Activated naive CD8-positive, alpha-beta T cell (primary cell): ENCODE measurements at regions not wholly inside any gene's neighbourhood (a gene's known extent, or its start where the extent isn't known, plus 50 kb on each side); places are given as distances from the start of the nearest gene placed in this dataset.

Source experiments
- H3K27ac Mint-ChIP-seq: one replicate; pipeline ENCODE4 v1.8.0; 2021; ENCODE audit warnings: mixed read lengths
- H3K27me3 Mint-ChIP-seq: one replicate; pipeline ENCODE4 v1.8.0; 2021; ENCODE audit warnings: mixed read lengths
- H3K36me3 Mint-ChIP-seq: one replicate; pipeline ENCODE4 v1.8.0; 2021; ENCODE audit warnings: mixed read lengths
- H3K4me1 Mint-ChIP-seq: one replicate; pipeline ENCODE4 v1.8.0; 2021; ENCODE audit warnings: low read depth, mixed read lengths
- H3K4me3 Mint-ChIP-seq: one replicate; pipeline ENCODE4 v1.8.0; 2021; ENCODE audit warnings: mild to moderate bottlenecking, mixed read lengths
- H3K9me3 Mint-ChIP-seq: one replicate; pipeline ENCODE4 v1.8.0; 2021; ENCODE audit warnings: low read depth, mixed read lengths

DNA sequence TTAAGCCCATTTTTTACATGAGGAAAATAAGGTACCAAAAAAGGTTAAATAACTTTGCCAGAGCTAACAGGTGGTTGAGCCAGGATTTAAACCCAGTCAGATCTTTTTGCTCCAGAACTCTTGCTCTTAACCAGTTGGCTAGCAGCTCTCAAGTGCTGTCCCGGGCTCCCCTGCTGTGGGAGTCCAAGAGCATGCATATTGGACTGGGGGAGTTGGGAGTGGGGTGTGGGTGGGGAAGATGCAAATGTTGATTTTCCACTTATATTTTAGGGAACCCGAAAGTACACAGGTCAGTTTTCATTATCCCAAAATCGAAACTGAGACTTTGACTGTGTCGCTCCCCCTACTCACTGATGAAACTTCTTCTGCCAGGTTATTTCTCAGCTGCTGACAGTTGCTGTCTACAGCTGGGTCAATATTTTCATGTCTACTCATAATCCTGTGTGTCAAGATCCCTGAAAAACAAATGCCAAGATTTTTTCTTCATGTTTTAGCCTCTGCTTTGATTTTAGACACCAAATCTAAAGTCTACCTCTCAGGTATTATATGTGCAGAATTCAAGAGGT, 172.3 kb upstream of the TMPO start:
- Mint-ChIP-seq H3K27ac (no peak overlapping the region), H3K27me3 (peaks cover 6% of the 10 kb centered on the region), H3K4me3 (no peak overlapping the region), H3K4me1 (no peaks in the 10 kb centered on the region), H3K9me3 (no peaks in the 10 kb centered on the region), H3K36me3 (no peaks in the 10 kb centered on the region)

DNA sequence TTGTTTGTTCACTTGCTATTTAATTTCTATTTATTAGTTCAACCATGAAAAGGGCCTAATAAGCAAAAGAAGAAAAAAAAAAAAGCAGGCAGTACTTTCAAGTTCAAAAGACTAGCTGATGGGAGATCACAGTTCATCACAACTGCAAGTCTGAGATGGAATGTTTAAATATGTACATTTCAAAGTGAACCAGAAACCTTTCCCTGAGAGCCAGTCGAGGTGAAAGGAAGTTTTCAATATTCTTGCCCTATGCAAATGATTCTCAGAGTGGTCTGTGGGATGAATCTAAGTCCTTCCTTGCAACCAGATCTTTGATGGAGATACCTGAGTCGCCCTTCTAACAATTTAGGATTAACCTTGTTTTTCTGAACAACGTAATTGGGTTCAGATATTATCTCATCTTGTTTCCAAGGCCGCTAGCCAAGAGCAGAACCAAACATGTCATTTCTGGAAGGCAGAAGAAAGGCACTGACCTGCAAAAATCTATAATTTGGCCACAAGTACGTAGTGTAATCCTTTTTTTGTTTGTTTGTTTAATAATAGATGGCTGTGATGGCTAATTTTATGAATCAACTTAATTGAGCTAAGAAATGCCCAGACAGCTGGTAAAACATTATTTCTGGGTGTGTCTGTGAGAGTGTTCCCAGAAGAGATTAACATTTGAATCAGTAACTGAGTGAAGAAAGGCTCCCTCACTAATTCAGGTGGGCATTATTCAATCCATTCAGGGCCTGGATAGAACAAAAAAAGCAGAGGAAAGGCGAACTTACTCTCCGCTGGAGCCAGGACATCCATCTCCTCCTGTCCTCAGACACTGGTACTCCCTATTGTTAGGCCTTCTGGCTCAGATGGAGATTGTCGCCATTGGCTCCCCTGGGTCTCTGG, 171.1 kb upstream of the TMPO start:
- Mint-ChIP-seq H3K27ac (no peak overlapping the region), H3K4me3 (no peak overlapping the region), H3K36me3 (no peaks in the 10 kb centered on the region), H3K27me3 (peaks cover 6% of the 10 kb centered on the region), H3K9me3 (no peaks in the 10 kb centered on the region), H3K4me1 (no peaks in the 10 kb centered on the region)

DNA sequence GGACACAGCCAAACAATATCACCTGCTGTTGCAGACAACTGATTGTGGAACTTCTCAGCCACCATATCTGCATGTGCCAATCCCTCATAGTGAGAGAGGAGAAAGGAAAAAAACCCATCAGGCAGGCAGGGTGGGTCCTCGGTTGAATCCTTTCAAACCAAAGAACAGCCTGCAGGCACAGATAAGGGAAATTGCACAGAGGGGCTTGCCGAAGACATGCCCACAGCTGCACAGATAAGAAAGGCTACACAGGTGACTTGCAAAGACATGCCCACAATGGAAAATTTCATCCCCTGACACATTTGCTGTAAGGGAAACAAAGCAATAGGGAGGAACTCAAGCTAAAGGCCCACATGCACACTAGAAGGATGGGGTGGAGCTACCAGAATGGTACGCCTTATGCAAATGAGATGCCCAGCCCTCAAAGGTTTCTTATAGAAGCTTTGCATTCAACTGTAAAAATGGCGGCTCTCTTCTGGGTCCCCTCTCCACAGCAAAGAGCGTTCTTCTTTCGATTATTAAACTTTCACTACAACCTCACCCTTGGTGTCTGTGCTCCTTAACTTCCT, 170.0 kb upstream of the TMPO start:
- no peak overlapping the region for H3K4me3 Mint-ChIP-seq
- H3K9me3 Mint-ChIP-seq, result no peaks in the 10 kb centered on the region
- no peaks in the 10 kb centered on the region for H3K36me3 Mint-ChIP-seq

DNA sequence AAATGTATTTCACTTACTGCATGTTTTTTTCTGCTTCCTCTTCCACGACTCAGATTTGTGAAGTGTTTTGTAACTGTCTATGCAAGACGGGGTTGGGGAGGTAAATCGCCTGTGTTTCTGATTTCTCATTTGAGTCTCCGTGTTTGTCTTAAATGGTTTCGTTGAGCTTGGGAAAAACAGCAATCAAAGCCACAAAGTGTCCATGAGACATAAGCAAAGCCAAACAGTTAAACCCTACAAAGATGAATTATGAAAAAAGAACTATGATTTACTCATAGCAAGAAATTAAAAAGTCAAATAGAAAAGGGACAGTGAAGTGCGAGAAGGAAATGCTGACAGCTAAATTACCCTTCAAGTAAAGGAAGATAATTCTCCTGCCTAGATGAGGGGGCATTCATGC, 164.3 kb upstream of the TMPO start:
- no peaks in the 10 kb centered on the region for H3K36me3 Mint-ChIP-seq
- no peaks in the 10 kb centered on the region for H3K9me3 Mint-ChIP-seq
- H3K4me1 Mint-ChIP-seq, result no peaks in the 10 kb centered on the region
- no peak overlapping the region for H3K4me3 Mint-ChIP-seq
- H3K27ac Mint-ChIP-seq, result no peak overlapping the region
- H3K27me3 Mint-ChIP-seq, result peaks cover 4% of the 10 kb centered on the region

More for the DNA sequence above, 170.0 kb upstream of the TMPO start:
- H3K27me3 Mint-ChIP-seq, result peaks cover 6% of the 10 kb centered on the region
- no peak overlapping the region for H3K27ac Mint-ChIP-seq
- no peaks in the 10 kb centered on the region for H3K4me1 Mint-ChIP-seq

DNA sequence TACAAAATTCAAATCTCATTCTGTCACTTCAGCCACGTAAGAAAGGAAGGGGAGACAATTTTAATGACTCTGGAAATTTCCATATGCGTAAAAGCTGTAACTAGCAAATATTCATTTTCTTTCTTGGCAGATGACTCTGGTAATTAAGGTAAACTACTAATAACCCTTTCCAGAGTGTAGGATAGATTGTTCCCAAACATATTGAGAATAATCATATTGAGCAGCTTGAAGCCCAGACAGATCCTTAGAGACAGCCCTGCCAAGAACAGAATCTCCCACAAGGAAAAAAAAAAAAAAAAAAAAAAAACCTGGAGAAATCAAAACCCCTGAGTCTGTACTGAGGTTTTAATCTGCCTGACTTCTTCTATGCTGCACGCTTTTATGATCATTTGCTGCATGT, 163.6 kb upstream of the TMPO start:
- H3K4me3 Mint-ChIP-seq, result no peak overlapping the region
- H3K4me1 Mint-ChIP-seq, result no peaks in the 10 kb centered on the region
- H3K9me3 Mint-ChIP-seq, result no peaks in the 10 kb centered on the region
- H3K27ac Mint-ChIP-seq, result no peak overlapping the region
- peaks cover 4% of the 10 kb centered on the region for H3K27me3 Mint-ChIP-seq
- no peaks in the 10 kb centered on the region for H3K36me3 Mint-ChIP-seq

DNA sequence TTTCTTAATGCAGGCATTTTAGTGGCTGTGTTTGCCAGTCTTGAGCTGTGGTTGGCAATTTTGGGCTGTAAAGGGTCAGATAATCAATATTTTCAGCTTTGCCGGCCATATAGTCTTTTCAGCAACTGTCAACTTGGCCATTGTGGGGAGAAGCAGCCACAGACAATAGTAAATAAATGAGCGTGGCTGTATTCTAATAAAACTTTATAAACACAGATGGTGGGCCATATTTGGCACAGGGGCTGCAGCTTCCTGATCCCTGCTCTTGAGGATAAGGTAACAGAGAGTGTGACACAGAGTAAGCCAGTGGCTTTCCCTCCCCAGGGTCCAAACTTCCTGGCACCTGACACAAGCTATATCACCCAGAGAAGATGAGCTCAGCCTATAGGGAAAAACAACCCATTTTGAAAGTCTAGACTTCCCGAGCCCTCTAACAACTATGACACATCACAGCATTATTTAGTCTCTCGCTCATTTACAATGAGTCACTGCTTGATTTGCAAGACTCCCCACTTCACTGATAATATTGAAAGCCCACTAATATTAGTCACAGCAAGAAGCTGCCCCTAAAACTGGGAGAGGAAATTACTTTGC, 163.1 kb upstream of the TMPO start:
- H3K36me3 Mint-ChIP-seq, result no peaks in the 10 kb centered on the region
- no peaks in the 10 kb centered on the region for H3K9me3 Mint-ChIP-seq
- no peak overlapping the region for H3K27ac Mint-ChIP-seq
- peaks cover 4% of the 10 kb centered on the region for H3K27me3 Mint-ChIP-seq
- no peak overlapping the region for H3K4me3 Mint-ChIP-seq
- no peaks in the 10 kb centered on the region for H3K4me1 Mint-ChIP-seq

DNA sequence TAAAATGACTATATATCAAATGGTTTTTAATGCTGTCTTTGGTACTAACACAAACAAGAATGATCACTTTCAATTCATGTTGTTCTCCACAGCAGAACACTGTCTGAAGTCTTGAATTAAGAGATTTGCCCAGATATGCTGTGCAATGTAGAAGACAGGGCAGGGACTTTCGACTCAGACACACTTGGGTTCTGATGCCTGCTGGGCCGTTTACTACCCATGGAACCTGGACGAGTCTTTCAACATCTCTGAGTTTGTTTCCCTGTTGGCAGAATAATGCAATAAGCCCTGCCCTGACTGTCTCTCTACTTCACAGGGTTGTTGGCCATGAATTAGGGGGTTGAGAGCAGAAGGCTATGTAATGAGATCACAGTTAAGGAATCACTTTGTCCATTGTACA, 162.6 kb upstream of the TMPO start:
- Mint-ChIP-seq H3K9me3 (no peaks in the 10 kb centered on the region), H3K4me1 (no peaks in the 10 kb centered on the region), H3K27ac (no peak overlapping the region), H3K4me3 (no peak overlapping the region), H3K36me3 (no peaks in the 10 kb centered on the region), H3K27me3 (peaks cover 4% of the 10 kb centered on the region)

DNA sequence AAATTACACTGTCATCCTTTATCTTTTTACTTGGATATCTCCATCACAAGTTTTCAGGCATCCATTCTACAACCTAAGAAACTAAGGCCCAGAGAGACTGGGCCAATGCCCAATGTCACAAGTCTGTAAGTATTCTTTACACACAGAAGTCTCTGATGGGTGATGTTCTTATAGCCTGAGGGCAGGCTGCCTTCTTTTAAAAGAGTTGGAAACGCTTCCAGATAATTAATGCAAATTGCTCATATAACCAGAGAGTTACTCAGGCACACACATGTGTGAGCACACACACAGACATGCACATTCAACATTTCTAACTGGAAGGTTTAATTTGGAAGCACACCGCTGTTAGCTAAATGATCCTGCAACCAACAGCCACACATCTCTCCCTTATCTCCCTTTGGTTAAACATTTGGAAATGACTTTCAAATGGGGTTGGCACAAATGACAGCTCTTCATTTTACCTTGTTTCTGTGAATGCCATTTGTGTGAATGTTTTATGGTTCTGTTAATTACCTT, 160.8 kb upstream of the TMPO start:
- Mint-ChIP-seq H3K36me3 (no peaks in the 10 kb centered on the region), H3K27ac (no peak overlapping the region), H3K27me3 (peaks cover 9% of the 10 kb centered on the region), H3K9me3 (no peaks in the 10 kb centered on the region), H3K4me3 (no peak overlapping the region), H3K4me1 (no peaks in the 10 kb centered on the region)

DNA sequence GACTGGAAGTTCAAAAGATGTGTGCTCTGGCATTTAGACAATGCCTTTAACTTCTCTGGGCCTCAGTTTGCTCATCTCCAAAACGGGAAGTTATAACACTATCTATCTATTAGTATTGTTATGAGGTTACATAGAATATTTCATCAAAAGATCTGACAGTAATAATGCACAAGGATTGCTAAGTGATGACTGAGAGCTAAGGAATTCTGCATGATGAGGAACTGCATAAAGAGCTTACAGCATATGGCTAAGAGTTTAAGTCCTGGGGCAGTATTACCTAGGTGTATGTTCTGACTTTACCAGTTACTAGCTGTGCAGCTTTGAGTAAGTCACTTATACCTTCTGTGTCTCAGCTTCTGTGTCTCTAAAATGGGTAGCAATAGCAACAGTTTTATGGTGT, 160.1 kb upstream of the TMPO start:
- Mint-ChIP-seq H3K36me3 (no peaks in the 10 kb centered on the region), H3K27me3 (peaks cover 9% of the 10 kb centered on the region), H3K4me1 (no peaks in the 10 kb centered on the region), H3K4me3 (no peak overlapping the region), H3K27ac (no peak overlapping the region), H3K9me3 (no peaks in the 10 kb centered on the region)

DNA sequence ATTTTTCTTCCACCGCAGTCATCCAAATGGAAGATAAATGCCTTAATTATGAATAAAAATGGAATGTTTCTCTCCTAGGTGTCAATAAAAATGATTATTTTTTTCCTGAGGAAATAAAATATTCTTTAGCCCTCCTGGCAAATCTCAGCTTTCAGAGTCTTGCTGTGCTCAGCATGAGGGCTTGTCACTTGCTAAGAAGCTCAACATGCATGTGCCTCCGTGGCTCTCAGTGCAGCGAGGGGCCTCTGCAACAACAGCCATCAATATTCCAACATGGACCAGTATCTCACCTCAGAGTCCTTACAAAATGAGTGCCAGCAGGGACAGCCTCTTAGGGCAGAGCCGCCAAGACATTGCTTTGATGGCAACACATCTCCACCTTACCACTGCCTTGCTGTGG, 159.5 kb upstream of the TMPO start:
- H3K36me3 Mint-ChIP-seq, result no peaks in the 10 kb centered on the region
- peaks cover 9% of the 10 kb centered on the region for H3K27me3 Mint-ChIP-seq
- H3K4me3 Mint-ChIP-seq, result no peak overlapping the region
- no peaks in the 10 kb centered on the region for H3K9me3 Mint-ChIP-seq
- H3K4me1 Mint-ChIP-seq, result no peaks in the 10 kb centered on the region
- H3K27ac Mint-ChIP-seq, result no peak overlapping the region

DNA sequence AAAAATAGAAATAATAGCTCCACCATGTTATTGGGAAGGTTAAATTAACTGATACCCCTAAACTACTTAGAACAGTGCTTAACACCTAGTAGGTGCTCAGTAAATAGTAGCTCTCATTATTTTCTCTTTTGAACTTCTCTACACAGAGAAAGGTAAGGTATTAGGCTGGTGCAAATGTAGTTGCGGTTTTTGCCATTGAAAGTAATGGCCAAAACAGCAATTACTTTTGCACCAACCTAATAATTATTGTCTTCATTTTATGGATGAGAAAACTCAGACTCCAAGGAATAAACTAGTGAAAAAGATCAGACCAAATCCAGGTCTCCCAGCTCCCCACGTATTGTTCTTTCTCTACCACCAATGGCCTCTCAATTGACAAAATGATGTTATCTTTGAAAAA, 157.2 kb upstream of the TMPO start:
- peaks cover 11% of the 10 kb centered on the region for H3K27me3 Mint-ChIP-seq
- no peak overlapping the region for H3K4me3 Mint-ChIP-seq
- H3K27ac Mint-ChIP-seq, result no peak overlapping the region
- no peaks in the 10 kb centered on the region for H3K4me1 Mint-ChIP-seq
- no peaks in the 10 kb centered on the region for H3K36me3 Mint-ChIP-seq
- no peaks in the 10 kb centered on the region for H3K9me3 Mint-ChIP-seq

DNA sequence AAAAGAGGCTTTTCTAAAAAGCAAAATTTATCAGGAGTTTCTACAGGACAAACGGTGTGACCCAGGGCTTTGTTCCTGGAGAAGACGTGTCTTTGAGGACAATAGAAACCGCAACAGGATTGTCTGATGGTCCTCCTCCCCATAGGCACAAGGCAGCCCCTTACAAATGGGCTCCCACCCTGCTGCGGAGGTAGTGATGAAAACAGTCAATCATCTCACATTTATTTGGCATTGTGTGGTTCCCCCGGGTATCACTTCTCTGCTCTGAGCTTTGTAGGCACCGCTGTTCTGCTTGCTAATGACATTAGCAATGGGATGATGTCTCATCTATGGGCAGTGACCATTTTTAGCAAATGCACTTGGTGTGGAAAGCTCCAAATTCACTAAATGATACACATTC, 155.5 kb upstream of the TMPO start:
- H3K4me3 Mint-ChIP-seq, result no peak overlapping the region
- no peak overlapping the region for H3K27ac Mint-ChIP-seq
- H3K4me1 Mint-ChIP-seq, result no peaks in the 10 kb centered on the region
- no peaks in the 10 kb centered on the region for H3K9me3 Mint-ChIP-seq
- H3K36me3 Mint-ChIP-seq, result no peaks in the 10 kb centered on the region
- peaks cover 16% of the 10 kb centered on the region for H3K27me3 Mint-ChIP-seq

DNA sequence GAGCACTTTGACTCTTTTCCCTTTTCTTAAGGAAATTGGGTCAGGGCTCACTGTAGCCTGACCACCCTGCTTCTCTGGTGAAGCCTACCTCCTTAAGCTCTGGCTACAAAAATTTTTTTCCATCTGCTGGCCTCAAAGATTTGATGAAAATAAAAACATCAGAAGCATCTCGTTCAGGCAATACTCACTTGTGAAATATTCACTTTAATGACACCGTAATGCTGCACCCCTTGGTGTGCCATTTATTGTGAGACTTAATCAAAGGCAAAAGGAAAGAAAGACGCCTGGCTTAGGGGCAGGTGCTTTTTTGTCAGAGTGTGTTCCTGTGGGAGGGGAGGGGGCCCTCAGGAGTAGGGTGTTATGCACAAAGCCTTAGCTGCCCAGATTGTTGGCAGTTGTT, 155.0 kb upstream of the TMPO start:
- H3K4me3 Mint-ChIP-seq, result no peak overlapping the region
- no peaks in the 10 kb centered on the region for H3K36me3 Mint-ChIP-seq
- no peaks in the 10 kb centered on the region for H3K4me1 Mint-ChIP-seq
- H3K27me3 Mint-ChIP-seq, result peaks cover 16% of the 10 kb centered on the region
- no peaks in the 10 kb centered on the region for H3K9me3 Mint-ChIP-seq
- no peak overlapping the region for H3K27ac Mint-ChIP-seq

DNA sequence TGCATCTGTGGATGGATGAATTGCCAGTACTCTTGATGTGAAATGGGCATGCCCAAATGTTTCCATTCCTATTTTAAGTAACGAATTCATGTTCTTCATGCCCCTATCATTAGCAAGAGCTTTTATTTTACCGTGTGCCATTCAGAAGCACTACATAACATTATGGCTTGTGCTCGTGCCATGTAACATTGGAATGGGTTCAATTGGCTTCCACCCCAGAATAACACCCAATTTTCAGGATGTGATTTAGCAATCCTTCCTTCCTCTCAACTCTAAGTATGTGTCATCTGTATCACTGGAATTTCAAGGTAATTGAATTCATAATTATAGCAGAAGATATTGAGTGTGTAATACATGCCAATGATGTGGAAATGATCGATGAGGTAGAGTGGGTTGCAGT, 145.8 kb upstream of the TMPO start:
- Mint-ChIP-seq H3K4me1 (peaks cover 13% of the 10 kb centered on the region), H3K9me3 (no peaks in the 10 kb centered on the region), H3K27ac (no peak overlapping the region), H3K27me3 (peaks cover 29% of the 10 kb centered on the region), H3K4me3 (no peak overlapping the region), H3K36me3 (peaks cover 3% of the 10 kb centered on the region)

DNA sequence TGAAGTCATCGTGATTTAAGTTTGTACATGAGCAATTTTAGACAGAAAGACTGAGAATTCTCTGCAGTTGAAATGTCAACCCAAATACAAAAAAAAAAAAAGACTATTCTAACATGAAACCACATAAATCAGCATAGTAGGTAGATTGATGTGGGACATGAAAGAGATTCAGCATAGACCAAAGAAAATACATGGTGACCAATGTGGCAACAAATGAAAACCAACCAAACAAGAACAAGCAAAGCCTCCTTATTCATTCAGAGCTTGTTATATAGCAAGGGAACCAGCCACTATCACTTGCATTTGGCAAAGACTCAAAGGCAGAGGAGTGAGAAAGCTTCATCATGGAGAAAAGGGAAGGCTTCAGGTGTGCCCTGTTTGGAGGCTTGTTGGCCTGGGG, 144.4 kb upstream of the TMPO start:
- H3K4me1 Mint-ChIP-seq, result peaks cover 13% of the 10 kb centered on the region
- H3K9me3 Mint-ChIP-seq, result no peaks in the 10 kb centered on the region
- peaks cover 3% of the 10 kb centered on the region for H3K36me3 Mint-ChIP-seq
- no peak overlapping the region for H3K4me3 Mint-ChIP-seq
- H3K27ac Mint-ChIP-seq, result no peak overlapping the region
- H3K27me3 Mint-ChIP-seq, result peaks cover 28% of the 10 kb centered on the region
